ENCODE measurements at regions not wholly inside any gene's neighbourhood (a gene's known extent, or its start where the extent isn't known, plus 50 kb on each side); places are given as distances from the start of the nearest gene placed in this dataset.

DNA sequence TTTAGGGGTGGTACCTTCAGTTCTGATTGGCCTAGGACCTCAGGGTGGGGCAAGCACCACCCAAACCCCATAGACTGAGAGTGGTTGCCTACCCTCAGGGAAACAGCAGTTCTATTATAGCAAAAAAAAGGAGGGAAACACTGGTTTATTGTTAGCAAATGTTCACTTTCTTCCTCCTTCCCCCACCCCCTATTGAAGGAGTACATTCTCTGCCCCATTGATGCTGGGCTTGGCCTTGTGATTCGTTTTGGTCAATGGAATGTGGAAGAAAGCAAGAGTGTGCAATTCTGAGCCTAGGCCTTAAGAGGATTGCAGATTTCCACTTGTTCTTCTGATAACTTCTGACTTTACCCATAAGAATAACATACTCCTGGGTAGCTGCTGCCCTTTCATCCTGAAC, 255.8 kb downstream of the NFATC2 start:
- H3K9me3 ChIP-seq, result no peaks in the 10 kb centered on the region
- WGBS, 2 donors, result 22 to 33% methylated on average over 1 of the region's 1 CpG
- H3K4me3 ChIP-seq, result no peak overlapping the region
- H3K4me1 ChIP-seq, result no peaks in the 10 kb centered on the region
- no peak for TF ChIP-seq CTCF (IDR thresholded peaks at IDR 0.05)
- no peak for TF ChIP-seq POLR2A (IDR thresholded peaks at IDR 0.05)
- DNase-seq, result no peak
- intact Hi-C loops (cut with DNase I; ENCODE audit: low total_unique reads), result no loop called here
- H3K27ac ChIP-seq, result no peak overlapping the region
- no peaks in the 10 kb centered on the region for H3K27me3 ChIP-seq
- no peaks in the 10 kb centered on the region for H3K36me3 ChIP-seq (ENCODE audit: low read depth, missing control alignments)

DNA sequence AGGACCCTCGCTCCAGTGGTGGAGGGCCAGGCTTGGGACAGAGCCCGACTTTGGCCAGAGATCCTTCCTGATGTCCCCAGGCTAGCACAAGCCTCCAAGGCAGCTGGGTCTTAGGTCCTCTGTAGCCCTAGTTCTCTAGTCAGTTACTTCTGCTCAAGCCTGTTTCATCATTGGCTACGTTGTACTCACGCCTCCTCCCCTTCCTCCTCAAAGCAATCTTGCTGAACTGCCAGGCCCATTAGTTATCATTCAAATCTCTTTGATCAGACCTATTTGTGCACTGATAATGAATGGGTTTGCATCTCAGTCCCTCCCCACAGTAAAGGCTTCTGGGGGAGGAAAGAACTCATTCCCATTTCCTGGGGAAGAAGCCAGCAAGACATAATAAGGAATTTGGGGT, 256.8 kb downstream of the NFATC2 start:
- 74% methylated on average over 4 of the region's 4 CpGs for WGBS, 2 donors
- H3K36me3 ChIP-seq (ENCODE audit: low read depth, missing control alignments), result no peaks in the 10 kb centered on the region
- H3K4me3 ChIP-seq, result no peak overlapping the region
- no peak overlapping the region for H3K27ac ChIP-seq
- no peaks in the 10 kb centered on the region for H3K4me1 ChIP-seq
- no peaks in the 10 kb centered on the region for H3K9me3 ChIP-seq
- TF ChIP-seq CTCF (IDR thresholded peaks at IDR 0.05) (no peak), POLR2A (IDR thresholded peaks at IDR 0.05) (no peak)
- H3K27me3 ChIP-seq, result no peaks in the 10 kb centered on the region
- DNase-seq, result no peak
- intact Hi-C loops (cut with DNase I; ENCODE audit: low total_unique reads), result no loop called here

- intact Hi-C loops (cut with DNase I; ENCODE audit: low total_unique reads), result no loop called here
- H3K4me3 ChIP-seq, result no peak overlapping the region
- 85 to 89% methylated on average over 6 of the region's 6 CpGs for WGBS, 2 donors
- no peak for DNase-seq
- no peak for TF ChIP-seq POLR2A (IDR thresholded peaks at IDR 0.05)
- no peak for TF ChIP-seq CTCF (IDR thresholded peaks at IDR 0.05)
- no peak overlapping the region for H3K27ac ChIP-seq
- no peaks in the 10 kb centered on the region for H3K9me3 ChIP-seq
- no peaks in the 10 kb centered on the region for H3K27me3 ChIP-seq
- H3K4me1 ChIP-seq, result no peaks in the 10 kb centered on the region
- H3K36me3 ChIP-seq (ENCODE audit: low read depth, missing control alignments), result no peaks in the 10 kb centered on the region
These were observed 257.6 kb downstream of the NFATC2 start for GRCh38 chr20:51284871-51285270.

DNA sequence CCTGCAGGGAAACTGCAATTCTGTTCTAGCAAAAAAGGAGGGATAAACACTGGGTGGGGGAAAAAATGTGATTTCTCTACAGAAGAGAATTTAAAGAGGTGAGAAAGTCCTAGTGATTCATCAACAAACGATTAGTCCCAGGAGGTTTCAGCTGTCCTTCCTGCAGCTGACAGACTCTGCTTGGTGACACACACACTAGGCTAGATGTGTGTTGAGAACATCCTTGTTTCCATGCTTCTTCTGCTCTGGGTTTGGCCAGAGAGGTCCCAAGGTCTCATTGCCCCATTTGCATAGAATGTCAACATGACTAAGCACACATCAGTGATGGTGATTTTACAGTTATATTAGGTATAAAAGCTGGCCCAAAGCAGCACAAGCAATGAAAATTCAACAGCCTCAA, 258.3 kb downstream of the NFATC2 start:
- WGBS, 2 donors, result 67 to 78% methylated on average over 1 of the region's 1 CpG
- DNase-seq, result no peak
- no peak overlapping the region for H3K27ac ChIP-seq
- H3K4me1 ChIP-seq, result no peaks in the 10 kb centered on the region
- H3K36me3 ChIP-seq (ENCODE audit: low read depth, missing control alignments), result no peaks in the 10 kb centered on the region
- H3K27me3 ChIP-seq, result no peaks in the 10 kb centered on the region
- TF ChIP-seq POLR2A (IDR thresholded peaks at IDR 0.05) (no peak), CTCF (IDR thresholded peaks at IDR 0.05) (no peak)
- intact Hi-C loops (cut with DNase I; ENCODE audit: low total_unique reads), result no loop called here
- H3K9me3 ChIP-seq, result no peaks in the 10 kb centered on the region
- H3K4me3 ChIP-seq, result no peak overlapping the region

DNA sequence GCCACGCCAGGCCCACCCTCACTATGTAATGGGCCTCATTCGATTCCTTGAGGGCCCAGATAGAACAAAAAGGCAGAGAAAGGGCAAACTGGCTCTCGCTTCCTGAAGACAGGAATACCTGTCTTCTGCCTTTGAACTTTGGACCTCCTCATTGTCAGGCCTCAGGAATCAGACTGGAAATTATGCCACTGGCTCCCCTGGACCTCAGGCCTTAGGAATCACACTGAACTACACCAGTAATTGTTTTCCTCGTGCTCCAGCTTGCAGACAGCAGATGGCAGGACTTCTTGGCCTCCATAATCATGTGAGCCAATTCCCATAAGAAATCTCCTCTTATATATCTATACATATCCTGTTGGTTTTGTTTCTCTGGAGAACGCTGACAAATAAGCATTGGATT, 258.6 kb upstream of the KCNG1 start:
- no peaks in the 10 kb centered on the region for H3K27me3 ChIP-seq
- no peaks in the 10 kb centered on the region for H3K4me1 ChIP-seq
- DNase-seq, result no peak
- no peaks in the 10 kb centered on the region for H3K36me3 ChIP-seq (ENCODE audit: low read depth, missing control alignments)
- TF ChIP-seq CTCF (IDR thresholded peaks at IDR 0.05) (no peak), POLR2A (IDR thresholded peaks at IDR 0.05) (no peak)
- 91 to 95% methylated on average over 5 of the region's 5 CpGs for WGBS, 2 donors
- intact Hi-C loops (cut with DNase I; ENCODE audit: low total_unique reads), result no loop called here
- H3K4me3 ChIP-seq, result no peak overlapping the region
- no peaks in the 10 kb centered on the region for H3K9me3 ChIP-seq
- H3K27ac ChIP-seq, result no peak overlapping the region
